HG02938 (cell line): ENCODE measurements at regions not wholly inside any gene's neighbourhood (a gene's known extent, or its start where the extent isn't known, plus 50 kb on each side); places are given as distances from the start of the nearest gene placed in this dataset.
"Not testable (repeated sequence)": the region's sequence is repeated elsewhere in the genome, so short reads cannot be mapped to it uniquely, and the experiment has no call there.

Source experiments
- ATAC-seq: cut with Tn5 transposase; IDR thresholded peaks from one replicate; pipeline ENCODE4 v1.9.1; 2021; ENCODE audit warnings: mild to moderate bottlenecking, moderate library complexity; ENCODE audit not compliant: unreplicated experiment

- no peak for ATAC-seq
Measured at GRCh38 chr5:135185481-135186065, 151.5 kb upstream of the PITX1 start.

GRCh38 chr5:135184646-135185045 is 150.6 kb upstream of the PITX1 start:
- ATAC-seq: no peak

- ATAC-seq: no peak
Measured at GRCh38 chr5:135183464-135183863, 149.4 kb upstream of the PITX1 start.

GRCh38 chr5:135182675-135183074 is 148.6 kb upstream of the PITX1 start:
- no peak for ATAC-seq

GRCh38 chr5:135181653-135182052 is 147.6 kb upstream of the PITX1 start:
- no peak for ATAC-seq

GRCh38 chr5:135179308-135179980 is 145.4 kb upstream of the PITX1 start:
- ATAC-seq: no peak

- ATAC-seq: no peak
Measured at GRCh38 chr5:135178476-135179155, 144.6 kb upstream of the PITX1 start.

GRCh38 chr5:135177591-135177990 is 143.6 kb upstream of the PITX1 start:
- no peak for ATAC-seq

- no peak for ATAC-seq
Measured at GRCh38 chr5:135176991-135177390, 143.0 kb upstream of the PITX1 start.

- no peak for ATAC-seq
Measured at GRCh38 chr5:135174315-135175096, 140.5 kb upstream of the PITX1 start.

- ATAC-seq: no peak
Measured at GRCh38 chr5:135173662-135174290, 139.7 kb upstream of the PITX1 start.

GRCh38 chr5:135172718-135173117 is 138.7 kb upstream of the PITX1 start:
- no peak for ATAC-seq

- no peak for ATAC-seq
Measured at GRCh38 chr5:135171336-135171735, 137.3 kb upstream of the PITX1 start.

- no peak for ATAC-seq
Measured at GRCh38 chr5:135170500-135170899, 136.5 kb upstream of the PITX1 start.

GRCh38 chr5:135169753-135170152 is 135.7 kb upstream of the PITX1 start:
- no peak for ATAC-seq

- no peak for ATAC-seq
Measured at GRCh38 chr5:135167634-135168033, 133.6 kb upstream of the PITX1 start.

GRCh38 chr5:135164873-135165614 is 131.0 kb upstream of the PITX1 start:
- ATAC-seq: not testable (repeated sequence)

GRCh38 chr5:135163964-135164363 is 129.9 kb upstream of the PITX1 start:
- no peak for ATAC-seq

- no peak for ATAC-seq
Measured at GRCh38 chr5:135163391-135163790, 129.4 kb upstream of the PITX1 start.

- no peak for ATAC-seq
Measured at GRCh38 chr5:135162661-135163265, 128.7 kb upstream of the PITX1 start.
